ENCODE measurements at regions not wholly inside any gene's neighbourhood (a gene's known extent, or its start where the extent isn't known, plus 50 kb on each side); places are given as distances from the start of the nearest gene placed in this dataset.
"Not testable (repeated sequence)": the region's sequence is repeated elsewhere in the genome, so short reads cannot be mapped to it uniquely, and the experiment has no call there.

DNA sequence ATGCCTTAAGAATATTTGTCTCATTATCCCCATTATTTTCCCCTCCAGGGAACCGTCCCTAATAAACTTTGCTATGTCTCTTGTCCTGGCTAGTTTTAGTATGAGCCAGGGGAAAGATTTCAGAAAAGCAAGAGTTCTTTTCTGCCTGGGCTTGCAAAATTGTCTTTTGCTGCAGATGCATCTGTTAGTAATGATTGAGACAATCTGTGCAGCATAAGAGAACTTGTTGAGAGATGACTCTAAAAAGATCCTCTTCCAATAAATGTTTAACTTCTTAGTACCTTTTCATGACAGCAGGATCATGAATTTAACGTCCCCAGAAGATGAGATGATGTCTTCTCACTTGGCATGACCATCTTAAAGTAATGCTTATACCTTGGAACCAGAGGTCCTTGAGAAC is 172.5 kb upstream of the CREB1 start:
- no peak for DNase-seq (ENCODE audit: low spot score)

GRCh38 chr2:207362716-207363115 is 167.0 kb upstream of the CREB1 start:
- DNase-seq (ENCODE audit: low spot score): no peak

DNA sequence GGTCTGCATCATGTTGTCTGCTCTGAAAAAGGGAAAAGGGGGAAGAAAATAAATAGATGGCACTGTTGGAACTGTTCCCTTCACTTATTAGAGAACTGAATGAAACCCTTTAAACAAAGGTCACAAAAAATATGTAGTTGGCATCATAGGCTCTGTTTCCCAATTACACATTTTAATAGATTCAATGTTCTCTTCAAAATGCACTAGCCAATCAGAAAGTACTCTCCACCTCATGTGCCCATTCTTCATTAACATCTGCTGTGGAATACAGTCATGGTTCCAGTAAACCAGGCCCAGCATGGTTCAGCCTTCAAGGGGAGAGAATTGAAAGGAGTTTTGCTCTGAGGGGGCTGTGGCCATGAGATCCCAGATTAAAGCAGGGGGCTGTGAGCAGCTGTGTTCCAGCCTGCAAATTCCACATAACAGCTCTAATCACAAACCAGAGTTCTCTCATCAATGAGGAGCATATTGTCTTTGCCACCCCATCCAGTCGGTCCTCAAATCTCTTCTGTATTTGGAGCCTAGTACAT is 165.9 kb upstream of the CREB1 start:
- no peak for DNase-seq (ENCODE audit: low spot score)

DNA sequence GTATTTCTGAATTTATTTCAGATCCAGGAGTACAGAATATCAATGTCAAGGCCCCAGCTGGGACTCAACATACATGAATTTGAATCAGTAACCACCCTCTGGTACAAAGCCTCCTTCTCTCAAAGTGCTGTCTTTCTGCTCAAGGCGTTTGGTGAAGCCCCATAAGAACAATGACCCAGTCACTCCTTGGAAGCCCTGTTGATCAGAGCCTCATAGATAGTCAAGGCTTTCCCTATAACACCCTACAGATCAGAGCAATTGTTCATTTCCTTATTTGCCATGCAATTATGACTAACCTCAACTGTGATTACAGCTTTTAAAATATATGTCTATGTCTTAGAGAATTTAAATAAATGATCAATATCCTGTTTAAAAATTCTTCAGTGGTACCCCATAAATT is 159.1 kb upstream of the CREB1 start:
- no peak for DNase-seq (ENCODE audit: low spot score)

DNA sequence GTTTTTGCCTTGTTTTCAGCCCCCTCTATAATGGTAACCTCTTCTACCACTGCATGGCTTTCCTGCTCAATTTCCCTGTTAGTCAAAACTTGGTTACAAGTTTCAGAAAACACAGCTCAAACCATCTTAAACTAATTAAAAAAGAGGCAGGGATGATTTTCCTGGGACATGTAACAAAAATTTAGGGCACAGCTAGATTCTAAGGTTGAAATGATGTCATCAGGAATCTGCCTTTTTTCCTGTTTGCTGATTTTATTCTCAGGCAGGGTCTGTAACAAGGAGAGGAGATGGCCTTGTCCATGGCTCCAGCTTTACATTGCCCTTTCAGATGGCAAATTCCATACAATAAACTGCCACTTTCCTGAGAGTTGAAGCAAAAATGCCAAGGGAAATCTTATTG is 157.9 kb upstream of the CREB1 start:
- no peak for DNase-seq (ENCODE audit: low spot score)

DNA sequence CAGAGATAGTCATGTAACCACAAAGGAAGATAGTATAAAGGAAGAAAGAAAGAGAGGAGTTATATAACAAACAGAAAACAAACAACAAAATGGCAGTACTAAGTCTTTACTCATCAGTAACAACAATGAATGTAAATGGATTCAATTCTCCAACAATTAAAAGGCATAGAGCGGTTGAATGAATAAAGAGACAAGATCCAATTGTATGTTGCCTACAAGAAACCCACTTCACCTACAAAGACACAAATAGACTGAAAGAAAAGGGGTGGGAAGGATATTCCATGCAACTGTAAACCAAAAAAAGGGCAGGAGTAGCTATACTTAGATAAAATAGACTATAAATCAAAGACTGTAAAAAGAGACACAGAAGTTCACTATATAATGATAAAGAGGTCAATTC is 157.3 kb upstream of the CREB1 start:
- DNase-seq (ENCODE audit: low spot score): no peak

- no peak for DNase-seq (ENCODE audit: low spot score)
These were observed 154.4 kb upstream of the CREB1 start for GRCh38 chr2:207375207-207375875.

DNA sequence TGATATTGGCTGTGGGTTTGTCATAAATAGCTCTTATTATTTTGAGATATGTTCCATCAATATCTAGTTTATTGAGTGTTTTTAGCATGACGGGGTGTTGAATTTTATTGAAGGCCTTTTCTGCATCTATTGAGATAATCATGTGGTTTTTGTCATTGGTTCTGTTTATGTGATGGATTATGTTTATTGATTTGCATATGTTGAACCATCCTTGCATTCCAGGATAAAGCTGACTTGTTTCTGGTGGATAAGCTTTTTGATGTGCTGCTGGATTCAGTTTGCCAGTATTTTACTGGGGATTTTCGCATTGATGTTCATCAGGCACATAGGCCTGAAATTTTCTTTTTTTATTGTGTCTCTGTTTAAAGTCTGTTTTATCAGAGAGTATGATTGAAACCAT is 151.1 kb upstream of the CREB1 start:
- DNase-seq (ENCODE audit: low spot score): not testable (repeated sequence)

DNA sequence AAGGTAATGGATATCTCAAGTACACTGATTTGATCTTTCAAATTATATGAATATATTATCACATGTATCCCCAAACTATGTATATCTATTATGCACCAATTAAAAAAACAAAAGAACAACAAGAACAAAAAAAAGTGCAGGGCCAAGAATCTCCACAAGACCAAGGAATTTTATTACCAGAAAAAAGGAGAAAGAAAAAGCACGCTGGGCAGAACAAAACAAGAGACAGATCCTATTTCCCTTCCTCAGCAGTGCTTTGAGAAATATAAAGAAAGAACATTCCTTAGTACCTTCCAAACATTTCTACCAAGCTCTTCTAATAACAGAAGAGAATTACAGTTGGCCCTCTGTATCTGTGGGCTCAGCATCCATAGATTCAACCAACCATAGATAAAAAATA is 144.7 kb upstream of the CREB1 start:
- DNase-seq (ENCODE audit: low spot score): no peak

DNA sequence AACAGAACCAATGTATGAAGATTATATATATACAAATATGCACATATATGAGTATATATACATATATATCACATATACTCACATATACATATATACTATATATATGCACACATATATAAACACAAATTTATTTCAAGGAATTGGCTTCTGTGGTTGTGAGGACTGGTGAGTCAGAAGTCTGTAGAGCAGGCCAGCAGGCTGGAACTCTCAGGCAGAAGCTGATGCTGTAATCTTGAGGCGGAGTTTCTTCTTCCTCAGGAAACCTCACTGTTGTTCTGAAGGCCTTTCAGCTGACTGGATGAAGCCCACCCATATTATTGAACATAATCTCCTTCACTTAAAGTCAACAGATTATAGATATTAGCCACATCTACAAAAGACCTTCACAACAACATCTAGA is 143.9 kb upstream of the CREB1 start:
- no peak for DNase-seq (ENCODE audit: low spot score)

DNA sequence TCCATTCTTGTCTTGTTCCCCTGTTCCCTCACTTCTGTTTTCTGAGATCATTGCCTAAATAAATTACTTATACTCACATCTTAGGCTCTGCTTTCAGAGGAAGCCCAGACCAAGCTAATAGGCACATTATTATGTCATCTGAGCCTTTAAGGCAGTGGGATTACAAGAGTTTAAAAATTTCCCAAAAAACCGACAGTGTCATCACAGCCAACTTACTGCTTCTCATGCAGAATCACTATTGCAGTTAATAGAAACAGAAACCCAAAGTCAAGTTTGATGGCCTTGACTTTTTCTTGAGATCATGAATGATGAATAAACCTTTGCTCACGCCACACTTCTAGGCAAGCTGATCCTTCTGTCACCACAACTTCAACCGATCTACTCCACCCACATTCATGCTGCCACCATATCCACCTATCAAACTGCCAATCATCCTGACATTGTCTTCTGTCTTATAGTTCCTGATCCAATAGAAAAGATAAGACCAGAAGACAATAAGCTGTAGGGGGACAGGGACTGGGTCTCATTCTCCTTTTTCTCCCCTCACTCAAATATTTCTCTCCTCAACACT is 142.7 kb upstream of the CREB1 start:
- DNase-seq (ENCODE audit: low spot score): no peak

- no peak for DNase-seq (ENCODE audit: low spot score)
These were observed 139.3 kb upstream of the CREB1 start for GRCh38 chr2:207390302-207391095.

DNA sequence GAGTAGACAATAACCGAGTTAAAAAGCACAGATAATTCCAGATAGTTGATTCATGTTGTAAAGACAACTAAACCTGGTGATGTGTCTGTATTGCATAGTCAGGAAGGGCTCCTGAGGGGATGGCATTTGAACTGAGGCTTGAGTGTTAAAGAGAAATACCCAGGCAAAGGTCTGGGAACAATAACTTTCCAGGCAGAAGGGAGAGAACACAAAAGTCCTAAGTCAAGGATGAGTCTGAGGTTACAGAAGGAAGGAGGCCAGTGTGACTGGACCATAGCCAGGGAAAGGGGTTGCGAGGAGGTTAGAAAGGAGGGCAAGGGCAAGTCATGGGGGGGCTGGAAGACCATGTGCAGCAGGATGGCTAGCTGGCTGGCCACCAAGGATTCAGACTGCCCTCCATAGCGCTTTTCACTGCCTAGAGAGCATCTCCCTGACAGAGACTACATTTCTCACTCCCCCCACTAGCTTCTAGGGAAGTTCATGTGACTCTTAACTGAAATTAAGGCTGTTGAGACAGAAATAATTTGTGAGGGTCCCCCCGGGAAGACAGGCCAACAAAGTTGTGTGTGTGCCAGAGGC is 135.5 kb upstream of the CREB1 start:
- no peak for DNase-seq (ENCODE audit: low spot score)

DNA sequence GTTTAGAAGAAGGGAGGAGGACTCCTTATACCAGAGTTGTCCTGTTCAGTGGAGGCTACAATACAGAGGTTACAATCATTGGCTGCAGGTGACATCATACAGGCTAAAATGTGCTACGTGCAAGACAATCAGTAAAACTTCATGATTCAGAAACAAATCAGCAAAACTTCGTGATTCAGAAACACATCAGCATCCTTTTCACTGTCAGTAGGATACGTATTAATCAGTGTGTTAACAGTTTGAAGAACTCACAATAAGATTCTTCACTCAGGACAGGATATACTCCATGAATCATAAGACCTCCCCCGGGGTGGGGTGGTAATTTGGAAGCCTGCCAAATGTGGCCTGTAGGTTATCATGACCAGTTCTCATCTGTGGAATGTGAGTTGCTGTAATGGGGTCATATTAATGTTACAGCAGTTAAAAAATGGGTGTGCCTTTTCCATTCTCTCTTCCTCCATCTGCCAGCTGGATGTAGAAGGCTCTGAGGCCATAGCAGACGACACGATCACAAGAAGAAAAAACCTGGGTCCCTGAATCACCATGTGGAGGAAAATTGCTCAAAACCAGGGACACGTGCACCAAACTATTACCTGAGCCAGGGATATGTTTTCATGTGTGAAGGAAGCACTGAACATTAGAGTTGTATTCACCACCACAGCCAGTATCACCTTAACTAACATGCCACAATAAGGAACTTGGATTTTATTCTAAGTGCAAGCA is 134.8 kb upstream of the CREB1 start:
- no peak for DNase-seq (ENCODE audit: low spot score)

- DNase-seq (ENCODE audit: low spot score): no peak
These were observed 134.1 kb upstream of the CREB1 start for GRCh38 chr2:207395535-207396251.

- DNase-seq (ENCODE audit: low spot score): no peak
These were observed 131.7 kb upstream of the CREB1 start for GRCh38 chr2:207397917-207398655.

- no peak for DNase-seq (ENCODE audit: low spot score)
These were observed 130.5 kb upstream of the CREB1 start for GRCh38 chr2:207399301-207399700.

GRCh38 chr2:207401338-207401737 is 128.4 kb upstream of the CREB1 start:
- DNase-seq (ENCODE audit: low spot score): no peak

- DNase-seq (ENCODE audit: low spot score): no peak
These were observed 126.6 kb upstream of the CREB1 start for GRCh38 chr2:207403141-207403540.

- no peak for DNase-seq (ENCODE audit: low spot score)
These were observed 125.8 kb upstream of the CREB1 start for GRCh38 chr2:207403950-207404349.

All from SK-N-DZ (cell line).